ENCODE measurements at regions not wholly inside any gene's neighbourhood (a gene's known extent, or its start where the extent isn't known, plus 50 kb on each side); places are given as distances from the start of the nearest gene placed in this dataset.

- no peak for DNase-seq
Measured at GRCh38 chr13:104796581-104796980, 1730.4 kb upstream of the SLC10A2 start.

GRCh38 chr13:104785952-104786351 is 1719.7 kb upstream of the SLC10A2 start:
- DNase-seq = no peak

GRCh38 chr13:104784891-104785290 is 1718.7 kb upstream of the SLC10A2 start:
- no peak for DNase-seq

GRCh38 chr13:104782741-104783140 is 1716.5 kb upstream of the SLC10A2 start:
- DNase-seq = no peak

GRCh38 chr13:104779311-104779993 is 1713.2 kb upstream of the SLC10A2 start:
- no peak for DNase-seq

GRCh38 chr13:104773775-104774174 is 1707.6 kb upstream of the SLC10A2 start:
- peak in 1 of 5 donors; percentile 6 for DNase-seq

GRCh38 chr13:104769545-104769944 is 1703.3 kb upstream of the SLC10A2 start:
- DNase-seq = no peak

- no peak for DNase-seq
Measured at GRCh38 chr13:104766319-104766718, 1700.1 kb upstream of the SLC10A2 start.

- DNase-seq = no peak
Measured at GRCh38 chr13:104764600-104764999, 1698.4 kb upstream of the SLC10A2 start.

GRCh38 chr13:104759069-104759468 is 1692.9 kb upstream of the SLC10A2 start:
- DNase-seq = no peak

- DNase-seq = no peak
Measured at GRCh38 chr13:104757712-104758111, 1691.5 kb upstream of the SLC10A2 start.

GRCh38 chr13:104750377-104750776 is 1684.2 kb upstream of the SLC10A2 start:
- no peak for DNase-seq

- DNase-seq = no peak
Measured at GRCh38 chr13:104740641-104741222, 1674.5 kb upstream of the SLC10A2 start.

GRCh38 chr13:104737713-104738112 is 1671.5 kb upstream of the SLC10A2 start:
- DNase-seq = no peak

GRCh38 chr13:104733427-104733826 is 1667.2 kb upstream of the SLC10A2 start:
- DNase-seq = no peak

- DNase-seq = no peak
Measured at GRCh38 chr13:104715111-104715510, 1648.9 kb upstream of the SLC10A2 start.

GRCh38 chr13:104705031-104705750 is 1639.0 kb upstream of the SLC10A2 start:
- no peak for DNase-seq

GRCh38 chr13:104701591-104701990 is 1635.4 kb upstream of the SLC10A2 start:
- no peak for DNase-seq

GRCh38 chr13:104694397-104694796 is 1628.2 kb upstream of the SLC10A2 start:
- DNase-seq = no peak

- no peak for DNase-seq
Measured at GRCh38 chr13:104693126-104693525, 1626.9 kb upstream of the SLC10A2 start.

- DNase-seq = no peak
Measured at GRCh38 chr13:104691767-104692467, 1625.7 kb upstream of the SLC10A2 start.

GRCh38 chr13:104686484-104686883 is 1620.3 kb upstream of the SLC10A2 start:
- DNase-seq = no peak

GRCh38 chr13:104683789-104684188 is 1617.6 kb upstream of the SLC10A2 start:
- DNase-seq = no peak
